ENCODE measurements at regions not wholly inside any gene's neighbourhood (a gene's known extent, or its start where the extent isn't known, plus 50 kb on each side); places are given as distances from the start of the nearest gene placed in this dataset.
"Not testable (repeated sequence)": the region's sequence is repeated elsewhere in the genome, so short reads cannot be mapped to it uniquely, and the experiment has no call there.

DNA sequence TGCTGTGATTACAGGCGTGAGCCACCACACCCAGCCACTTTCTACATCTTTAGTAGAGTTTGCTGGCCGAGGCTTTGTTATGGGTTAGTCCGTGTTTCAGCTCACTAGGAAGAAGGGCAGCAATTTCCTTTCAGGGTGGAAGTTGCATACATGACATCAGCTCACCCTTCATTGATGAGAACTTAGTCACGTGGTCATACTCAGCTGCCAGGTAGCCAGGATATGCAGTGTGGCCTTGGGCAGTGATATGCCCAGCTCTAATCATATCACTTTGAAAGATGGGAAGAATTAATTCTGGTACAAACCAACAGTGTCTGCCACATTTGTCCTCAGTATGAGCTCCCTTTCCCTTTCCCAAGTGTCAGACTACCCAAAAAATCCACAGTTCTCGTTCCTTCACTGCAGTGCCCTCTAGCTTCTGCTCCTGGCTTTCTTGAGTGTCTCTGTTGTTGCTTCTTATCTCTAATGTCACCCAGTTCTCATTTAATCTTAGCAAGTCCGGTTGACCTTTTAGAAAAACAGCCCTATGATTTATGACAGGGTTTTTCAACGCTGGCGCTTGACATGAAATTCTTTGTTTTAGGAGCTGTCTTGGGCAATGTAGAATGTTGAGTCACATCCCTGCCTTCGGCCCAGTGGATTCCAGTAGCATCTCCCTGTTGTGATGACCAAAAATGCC lies 108.7 kb upstream of the ITGB1 start:
- peaks cover 4% of the 10 kb centered on the region for H3K4me1 Mint-ChIP-seq
- no peak overlapping the region for H3K27ac Mint-ChIP-seq
- no peaks in the 10 kb centered on the region for H3K27me3 Mint-ChIP-seq
- H3K9me3 Mint-ChIP-seq, result peaks cover 2% of the 10 kb centered on the region
- H3K4me3 Mint-ChIP-seq, result no peak overlapping the region
- no peaks in the 10 kb centered on the region for H3K36me3 Mint-ChIP-seq
- no peak for DNase-seq

DNA sequence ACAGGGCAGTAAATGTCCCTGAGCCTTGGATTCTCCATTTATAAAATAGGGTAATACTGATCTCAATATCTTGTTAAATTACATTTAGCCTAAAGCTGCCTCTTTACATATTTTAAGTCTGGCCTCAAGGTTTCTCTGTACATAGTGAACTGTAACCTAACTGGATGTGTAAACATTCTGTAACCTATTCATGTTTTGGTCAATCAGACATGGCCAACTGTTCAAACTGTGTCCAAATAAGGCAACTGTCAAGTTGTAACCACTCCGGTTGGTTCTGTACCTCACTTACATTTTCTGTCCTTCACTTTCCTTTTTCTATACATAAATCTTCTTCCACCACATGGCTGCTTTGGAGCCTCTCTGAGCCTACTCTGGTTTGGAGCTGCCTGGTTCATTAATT lies 107.1 kb upstream of the ITGB1 start:
- no peaks in the 10 kb centered on the region for H3K27me3 Mint-ChIP-seq
- no peaks in the 10 kb centered on the region for H3K36me3 Mint-ChIP-seq
- H3K9me3 Mint-ChIP-seq, result peaks cover 2% of the 10 kb centered on the region
- no peak overlapping the region for H3K27ac Mint-ChIP-seq
- DNase-seq, result no peak
- peaks cover 4% of the 10 kb centered on the region for H3K4me1 Mint-ChIP-seq
- H3K4me3 Mint-ChIP-seq, result no peak overlapping the region

DNA sequence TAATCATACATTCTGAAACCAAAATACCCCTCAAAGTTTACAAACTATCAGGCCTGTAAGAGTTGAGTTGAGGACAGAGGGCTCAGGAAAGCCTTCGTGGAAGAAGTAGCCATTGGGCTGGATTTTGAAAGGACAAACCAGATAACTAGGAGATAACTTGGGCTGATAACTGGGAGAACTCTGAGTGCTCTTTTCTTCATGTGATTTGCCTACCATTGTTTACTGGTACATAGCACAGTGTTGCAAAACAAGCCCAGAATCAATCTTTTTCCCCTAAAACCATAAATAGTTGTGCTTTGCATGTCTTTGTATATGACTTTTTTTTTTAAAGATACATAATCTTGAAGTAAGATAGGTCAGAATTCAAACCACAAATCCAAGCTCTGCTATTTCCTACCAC lies 106.7 kb upstream of the ITGB1 start:
- Mint-ChIP-seq H3K27ac (no peak overlapping the region), H3K27me3 (no peaks in the 10 kb centered on the region), H3K4me3 (no peak overlapping the region), H3K36me3 (no peaks in the 10 kb centered on the region), H3K9me3 (peaks cover 2% of the 10 kb centered on the region), H3K4me1 (peaks cover 4% of the 10 kb centered on the region)
- no peak for DNase-seq

DNA sequence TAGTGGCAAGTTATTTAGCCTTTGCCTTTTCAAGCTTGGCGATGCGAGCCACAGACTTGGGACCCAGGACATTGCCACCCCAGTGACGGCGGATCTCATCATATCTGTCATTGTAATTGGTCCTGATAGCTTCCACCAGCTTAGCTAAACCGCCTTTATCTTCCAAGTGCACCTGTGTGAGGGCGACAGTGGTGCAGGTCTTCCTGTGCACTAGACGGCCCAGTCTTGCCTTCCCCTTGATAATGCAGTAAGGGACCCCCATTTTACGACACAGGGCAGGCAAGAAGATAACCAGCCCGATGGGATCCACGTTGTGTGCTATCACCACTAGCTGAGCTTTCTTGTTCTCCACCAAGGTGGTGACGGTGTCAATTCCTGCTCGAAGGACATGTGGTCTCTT lies 99.6 kb upstream of the ITGB1 start:
- H3K4me1 Mint-ChIP-seq, result no peaks in the 10 kb centered on the region
- peaks cover 16% of the 10 kb centered on the region for H3K27me3 Mint-ChIP-seq
- H3K36me3 Mint-ChIP-seq, result no peaks in the 10 kb centered on the region
- H3K4me3 Mint-ChIP-seq, result no peak overlapping the region
- no peak overlapping the region for H3K27ac Mint-ChIP-seq
- H3K9me3 Mint-ChIP-seq, result no peaks in the 10 kb centered on the region
- no peak for DNase-seq

DNA sequence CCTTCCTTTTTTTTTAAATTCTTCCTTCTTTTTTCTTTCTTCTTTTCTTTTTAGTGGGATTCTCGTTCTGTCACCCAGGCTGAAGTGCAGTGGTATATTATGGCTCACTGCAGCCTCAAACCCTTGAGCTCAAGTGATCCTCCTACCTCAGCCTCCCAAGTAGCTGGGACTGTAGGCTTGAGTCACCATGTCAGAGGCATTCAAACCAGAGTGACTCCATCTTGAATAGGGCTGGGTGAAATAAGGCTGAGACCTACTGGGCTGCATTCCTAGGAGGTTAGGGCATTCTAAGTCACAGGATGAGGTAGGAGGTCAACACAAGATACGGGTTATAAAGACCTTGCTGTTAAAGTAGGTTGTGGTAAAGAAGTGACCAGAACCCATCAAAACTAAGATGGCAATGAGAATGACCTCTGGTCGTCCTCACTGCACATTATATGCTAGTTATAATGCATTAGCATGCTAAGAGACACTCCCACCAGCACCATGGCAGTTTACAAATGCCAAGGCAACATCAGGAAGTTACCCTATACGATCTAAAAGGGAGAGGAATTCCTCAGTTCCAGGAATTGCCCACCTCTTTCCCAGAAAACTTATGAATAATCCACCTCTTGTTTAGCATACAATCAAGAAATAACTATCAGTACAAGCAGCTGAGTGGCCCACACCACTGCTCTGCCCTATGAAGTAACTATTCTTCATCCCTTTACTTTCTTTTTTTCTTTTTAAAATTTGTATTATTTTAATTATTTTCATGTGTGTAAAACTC lies 99.0 kb upstream of the ITGB1 start:
- Mint-ChIP-seq H3K36me3 (no peaks in the 10 kb centered on the region), H3K4me3 (no peak overlapping the region), H3K9me3 (no peaks in the 10 kb centered on the region), H3K4me1 (no peaks in the 10 kb centered on the region), H3K27me3 (peaks cover 16% of the 10 kb centered on the region), H3K27ac (no peak overlapping the region)
- no peak for DNase-seq

DNA sequence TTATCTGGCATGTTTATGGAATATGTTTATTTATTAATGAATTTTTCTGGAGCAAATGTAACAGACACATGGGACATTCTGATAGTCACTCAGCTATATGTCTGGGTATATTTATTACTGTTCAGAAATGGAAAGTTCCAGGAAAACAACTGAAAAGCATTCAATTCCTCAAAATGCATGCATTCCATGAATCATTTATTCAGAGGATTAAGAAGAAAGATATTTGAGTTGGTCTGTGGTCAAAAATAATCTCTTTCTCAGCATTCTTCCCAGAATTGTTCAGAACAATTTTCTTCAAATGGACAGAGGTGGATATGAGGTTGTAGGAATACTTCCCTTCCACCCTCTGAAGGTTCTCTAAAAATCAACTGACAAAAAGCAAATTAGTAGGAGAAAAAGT lies 97.6 kb upstream of the ITGB1 start:
- no peak for DNase-seq
- Mint-ChIP-seq H3K4me3 (no peak overlapping the region), H3K9me3 (no peaks in the 10 kb centered on the region), H3K4me1 (no peaks in the 10 kb centered on the region), H3K36me3 (no peaks in the 10 kb centered on the region), H3K27me3 (peaks cover 16% of the 10 kb centered on the region), H3K27ac (no peak overlapping the region)

DNA sequence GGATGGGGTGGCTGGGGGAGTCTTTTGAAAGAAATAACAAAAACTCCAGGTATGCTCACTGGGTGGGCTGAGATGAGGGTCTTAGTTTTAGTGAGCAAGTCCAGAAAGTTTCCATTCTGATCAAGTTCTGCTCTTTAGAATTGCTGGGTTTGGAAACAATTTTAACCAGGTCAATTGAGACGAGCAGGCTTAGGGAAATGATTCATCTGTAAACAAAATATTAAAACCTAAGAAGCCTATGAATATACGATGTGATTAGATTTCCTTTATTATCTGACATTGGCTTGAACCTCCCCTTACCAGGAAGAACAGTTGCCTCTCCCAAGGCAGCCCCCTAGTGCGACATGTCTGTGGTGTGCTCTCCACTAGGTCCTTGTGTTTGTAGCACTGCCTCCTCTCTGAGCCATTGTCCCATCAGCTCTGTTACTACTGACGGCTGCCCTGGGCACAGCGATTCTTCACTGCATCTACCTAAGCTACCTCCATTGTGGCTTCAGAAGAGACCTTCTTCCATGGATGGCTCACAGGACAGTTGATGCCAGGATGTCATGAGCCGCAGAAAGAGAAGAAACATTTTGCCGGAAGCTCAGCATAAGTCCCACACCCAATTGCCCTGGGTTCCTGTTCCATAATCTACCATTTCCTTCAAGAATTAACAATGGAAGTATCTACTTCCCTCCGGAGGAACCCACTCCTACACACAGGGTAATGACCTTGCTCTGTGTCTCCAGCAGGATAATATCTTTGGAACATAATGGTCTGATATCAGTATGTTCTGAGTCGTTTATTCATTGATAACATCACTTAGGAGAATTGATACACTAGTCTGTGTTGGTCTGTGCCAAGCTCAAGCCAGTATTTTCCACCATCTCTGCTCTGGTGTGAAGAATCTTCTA lies 95.1 kb upstream of the ITGB1 start:
- H3K36me3 Mint-ChIP-seq, result no peaks in the 10 kb centered on the region
- peaks cover 16% of the 10 kb centered on the region for H3K27me3 Mint-ChIP-seq
- no peak overlapping the region for H3K4me3 Mint-ChIP-seq
- H3K9me3 Mint-ChIP-seq, result no peaks in the 10 kb centered on the region
- no peak for DNase-seq
- no peak overlapping the region for H3K27ac Mint-ChIP-seq
- no peaks in the 10 kb centered on the region for H3K4me1 Mint-ChIP-seq

DNA sequence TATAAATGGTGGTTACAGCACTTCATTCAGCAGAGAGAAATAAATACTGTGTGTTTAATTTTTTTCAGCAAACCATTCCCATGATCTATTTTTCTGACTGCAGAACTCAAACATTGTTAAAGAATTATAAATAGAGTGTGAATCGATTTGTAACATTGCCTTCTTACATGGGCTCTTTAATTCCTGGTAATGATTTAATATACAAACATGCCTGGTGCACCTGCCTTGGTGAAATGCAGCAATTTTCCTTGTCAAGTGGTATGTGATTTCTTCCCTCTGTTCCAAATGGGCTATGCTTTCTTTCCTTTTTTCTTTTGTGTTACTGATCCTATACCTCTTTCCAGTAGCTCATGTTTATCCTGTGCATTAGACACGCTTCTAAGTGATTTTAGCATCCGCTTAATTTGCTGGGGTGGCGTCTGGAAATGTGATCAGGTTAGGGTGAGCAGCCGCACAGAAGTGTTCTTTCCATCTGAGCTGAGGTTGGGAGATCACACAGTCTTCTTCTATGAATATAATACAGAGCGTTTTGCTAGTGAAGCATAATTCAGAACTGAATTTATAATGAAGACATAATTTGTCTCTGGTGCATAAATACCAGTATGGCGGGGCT lies 94.3 kb upstream of the ITGB1 start:
- Mint-ChIP-seq H3K27me3 (peaks cover 16% of the 10 kb centered on the region), H3K36me3 (no peaks in the 10 kb centered on the region), H3K4me1 (no peaks in the 10 kb centered on the region), H3K9me3 (no peaks in the 10 kb centered on the region), H3K4me3 (no peak overlapping the region), H3K27ac (no peak overlapping the region)
- no peak for DNase-seq

DNA sequence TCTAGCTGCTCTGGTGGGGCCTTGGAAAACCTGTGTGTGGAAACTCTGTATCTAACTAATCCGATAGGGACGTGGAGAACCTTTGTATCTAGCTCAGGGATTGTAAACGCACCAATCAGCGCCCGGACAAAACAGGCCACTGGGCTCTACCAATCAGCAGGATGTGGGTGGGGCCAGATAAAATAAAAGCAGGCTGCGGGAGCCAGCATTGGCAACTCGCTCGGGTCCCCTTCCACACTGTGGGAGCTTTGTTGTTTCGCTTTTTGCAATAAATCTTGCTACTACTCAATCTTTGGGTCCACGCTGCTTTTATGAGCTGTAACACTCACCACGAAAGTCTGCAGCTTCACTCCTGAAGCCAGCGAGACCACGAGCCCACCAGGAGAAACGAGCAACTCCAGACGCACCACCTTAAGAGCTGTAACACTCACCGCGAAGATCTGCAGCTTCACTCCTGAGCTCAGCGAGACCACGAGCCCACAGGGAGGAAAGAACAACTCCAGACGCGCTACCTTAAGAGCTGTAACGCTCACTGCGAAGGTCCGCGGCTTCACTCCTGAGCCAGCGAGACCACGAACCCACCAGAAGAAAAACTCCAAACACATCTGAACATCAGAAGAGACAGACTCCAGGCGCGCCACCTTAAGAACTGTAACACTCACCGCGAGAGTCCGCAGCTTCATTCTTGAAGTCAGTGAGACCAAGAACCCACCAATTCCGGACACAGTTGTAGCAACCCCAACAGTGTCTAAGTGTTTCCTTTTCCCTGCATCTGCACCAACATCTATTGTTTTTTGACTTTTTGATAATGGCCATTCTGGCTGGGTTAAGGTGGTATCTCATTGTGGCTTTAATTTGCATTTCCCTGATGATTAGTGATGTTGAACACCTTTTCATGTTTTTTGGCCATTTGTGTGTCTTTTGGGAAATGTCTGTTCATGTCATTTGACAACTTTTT lies 92.2 kb upstream of the ITGB1 start:
- not testable (repeated sequence) for H3K9me3 Mint-ChIP-seq, H3K4me1 Mint-ChIP-seq, DNase-seq, H3K27me3 Mint-ChIP-seq, H3K27ac Mint-ChIP-seq, H3K36me3 Mint-ChIP-seq
- peak overlapping the region; percentile 77 for H3K4me3 Mint-ChIP-seq

DNA sequence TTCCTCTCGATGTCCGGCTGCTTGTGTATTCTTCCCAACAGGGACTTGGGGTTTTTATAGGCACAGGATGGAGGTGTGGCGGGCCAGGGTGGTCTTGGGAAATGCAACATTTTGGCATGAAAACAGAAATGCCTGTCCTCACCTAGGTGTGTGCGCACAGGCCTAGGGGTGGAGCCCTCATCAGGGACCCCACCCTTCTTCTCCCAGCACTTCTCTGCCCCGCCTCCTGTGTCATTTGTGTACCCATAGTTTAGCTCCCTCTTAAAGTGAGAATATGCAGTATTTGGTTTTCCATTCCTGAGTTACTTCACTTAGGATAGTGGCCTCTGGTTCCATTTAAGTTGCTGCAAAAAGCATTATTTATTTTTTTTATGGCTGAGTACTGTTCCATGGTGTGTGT lies 90.2 kb upstream of the ITGB1 start:
- H3K36me3 Mint-ChIP-seq, result no peaks in the 10 kb centered on the region
- no peak overlapping the region for H3K27ac Mint-ChIP-seq
- H3K4me1 Mint-ChIP-seq, result no peaks in the 10 kb centered on the region
- no peaks in the 10 kb centered on the region for H3K9me3 Mint-ChIP-seq
- peaks cover 3% of the 10 kb centered on the region for H3K27me3 Mint-ChIP-seq
- H3K4me3 Mint-ChIP-seq, result no peak overlapping the region
- DNase-seq, result no peak

DNA sequence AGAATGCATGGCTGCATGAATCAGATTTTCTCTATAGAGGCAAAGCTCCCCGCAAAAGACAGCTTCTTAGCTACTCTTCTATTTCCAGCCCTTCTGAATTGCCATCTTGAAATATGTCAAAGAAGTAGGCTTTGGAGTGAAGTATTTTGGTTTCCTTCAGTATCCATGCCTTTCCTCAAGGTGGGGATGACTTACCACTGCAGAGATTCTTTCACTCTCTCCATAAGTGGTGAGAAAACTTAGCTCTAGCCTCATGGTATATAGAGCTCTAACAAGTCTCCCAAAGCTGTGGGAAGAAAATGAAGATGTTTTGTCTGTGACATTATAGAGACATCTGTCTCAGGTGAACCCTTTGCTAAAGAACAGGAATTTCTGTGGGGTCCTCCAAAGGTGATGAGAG lies 89.6 kb upstream of the ITGB1 start:
- no peak for DNase-seq
- peaks cover 3% of the 10 kb centered on the region for H3K27me3 Mint-ChIP-seq
- H3K4me3 Mint-ChIP-seq, result no peak overlapping the region
- H3K36me3 Mint-ChIP-seq, result no peaks in the 10 kb centered on the region
- H3K27ac Mint-ChIP-seq, result no peak overlapping the region
- H3K9me3 Mint-ChIP-seq, result no peaks in the 10 kb centered on the region
- no peaks in the 10 kb centered on the region for H3K4me1 Mint-ChIP-seq

DNA sequence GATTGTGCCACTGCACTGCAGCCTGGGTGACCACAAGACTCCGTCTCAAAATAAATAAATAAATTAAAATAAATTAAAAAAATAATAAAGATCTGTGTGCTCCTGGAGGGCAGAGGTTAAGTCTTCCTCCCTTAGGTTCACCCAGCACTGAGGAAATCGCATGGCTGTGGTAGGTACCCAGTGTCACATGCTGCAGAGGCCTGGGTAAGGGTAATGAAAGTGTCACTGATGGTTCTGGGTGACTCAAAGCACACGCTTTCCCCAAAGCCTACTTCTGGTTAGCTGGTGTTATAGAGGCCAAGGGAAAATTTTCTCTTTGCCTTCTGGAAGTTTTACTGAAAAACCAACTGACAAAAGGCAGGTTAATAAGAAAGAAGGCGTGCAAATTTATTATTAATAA lies 88.8 kb upstream of the ITGB1 start:
- Mint-ChIP-seq H3K4me3 (no peak overlapping the region), H3K4me1 (no peaks in the 10 kb centered on the region), H3K36me3 (no peaks in the 10 kb centered on the region), H3K27me3 (peaks cover 3% of the 10 kb centered on the region), H3K27ac (no peak overlapping the region), H3K9me3 (no peaks in the 10 kb centered on the region)
- DNase-seq, result no peak

DNA sequence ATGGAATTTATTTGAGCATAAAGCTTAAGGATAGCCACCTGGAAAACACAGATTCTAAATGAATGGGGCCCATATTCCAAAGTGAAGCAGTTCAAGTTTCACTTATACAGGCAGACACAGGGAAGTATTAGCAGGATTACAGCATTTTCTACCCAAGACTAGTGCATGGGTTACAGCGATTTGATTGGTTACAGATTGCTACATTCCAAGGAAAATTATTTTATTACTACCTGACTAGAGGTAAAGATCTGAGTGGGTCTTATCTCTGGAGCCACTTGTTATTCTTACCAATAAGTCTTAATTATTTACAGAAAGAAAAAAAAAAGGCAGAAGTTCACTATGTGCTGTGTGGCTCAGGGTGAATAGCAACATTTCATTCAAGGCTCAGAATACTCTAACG lies 87.4 kb upstream of the ITGB1 start:
- H3K36me3 Mint-ChIP-seq, result no peaks in the 10 kb centered on the region
- peaks cover 3% of the 10 kb centered on the region for H3K27me3 Mint-ChIP-seq
- no peaks in the 10 kb centered on the region for H3K9me3 Mint-ChIP-seq
- no peaks in the 10 kb centered on the region for H3K4me1 Mint-ChIP-seq
- no peak overlapping the region for H3K27ac Mint-ChIP-seq
- H3K4me3 Mint-ChIP-seq, result no peak overlapping the region
- no peak for DNase-seq

DNA sequence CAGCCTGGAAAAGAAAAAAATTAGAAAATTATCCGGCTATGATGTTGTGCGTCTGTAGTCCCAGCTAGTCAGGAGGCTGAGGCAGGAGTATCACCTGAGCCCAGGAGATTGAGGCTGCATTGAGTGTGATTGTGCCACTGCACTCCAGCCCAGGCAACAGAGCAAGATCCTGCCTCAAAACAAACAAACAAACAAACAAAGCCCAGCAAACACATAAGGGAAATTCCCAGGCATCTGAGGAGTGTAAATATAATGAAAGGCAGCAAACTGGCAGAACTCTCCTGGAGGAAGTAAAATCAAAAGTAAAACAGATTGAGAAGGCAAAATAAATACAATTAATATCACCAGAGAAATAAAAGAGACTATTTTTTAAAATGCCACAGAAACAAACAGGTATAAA lies 84.5 kb upstream of the ITGB1 start:
- DNase-seq, result no peak
- no peaks in the 10 kb centered on the region for H3K9me3 Mint-ChIP-seq
- H3K36me3 Mint-ChIP-seq, result no peaks in the 10 kb centered on the region
- H3K4me3 Mint-ChIP-seq, result no peak overlapping the region
- no peak overlapping the region for H3K27ac Mint-ChIP-seq
- peaks cover 3% of the 10 kb centered on the region for H3K27me3 Mint-ChIP-seq
- no peaks in the 10 kb centered on the region for H3K4me1 Mint-ChIP-seq
